OCI-LY1 (cell line): ENCODE measurements at regions not wholly inside any gene's neighbourhood (a gene's known extent, or its start where the extent isn't known, plus 50 kb on each side); places are given as distances from the start of the nearest gene placed in this dataset.

ENCODE experiments used
- H2AFZ ChIP-seq: fragments of 200-600 bp; sonication (generic), shearing (Covaris generic); 2 replicates; pipeline ENCODE4 v1.6.0; 2014; ENCODE audit warnings: antibody characterized with exemption, mild to moderate bottlenecking, low read length
- H3F3A ChIP-seq: fragments of 200-600 bp; sonication (generic), shearing (Covaris generic); 2 replicates; pipeline ENCODE4 v1.6.0; 2014; ENCODE audit warnings: mild to moderate bottlenecking, antibody characterized with exemption, low read length, moderate library complexity; ENCODE audit not compliant: insufficient read depth
- H3K27ac ChIP-seq: fragments of 200-600 bp; sonication (generic); 2 replicates; pipeline ENCODE4 v1.5.1; 2014; ENCODE audit warnings: low read length, mixed run types, mild to moderate bottlenecking, low read depth; ENCODE audit not compliant: poor library complexity, severe bottlenecking
- H3K27me3 ChIP-seq: fragments of 200-600 bp; sonication (generic); 2 replicates; pipeline ENCODE4 v1.6.0; 2014; ENCODE audit warnings: antibody characterized with exemption, mild to moderate bottlenecking, low read length, moderate library complexity; ENCODE audit not compliant: insufficient read depth
- H3K36me3 ChIP-seq: fragments of 200-600 bp; sonication (generic); 2 replicates; pipeline ENCODE4 v1.6.1; 2014; ENCODE audit warnings: mild to moderate bottlenecking, antibody characterized with exemption, low read length, moderate library complexity, mixed read lengths; ENCODE audit not compliant: insufficient read depth
- H3K4me1 ChIP-seq: fragments of 200-600 bp; sonication (generic); 2 replicates; pipeline ENCODE4 v1.5.1; 2014; ENCODE audit warnings: mild to moderate bottlenecking, low read length, moderate library complexity; ENCODE audit not compliant: insufficient read depth, severe bottlenecking
- H3K4me2 ChIP-seq: fragments of 200-600 bp; sonication (generic), shearing (Covaris generic); 2 replicates; pipeline ENCODE4 v1.6.1; 2014; ENCODE audit warnings: low read length
- H3K4me3 ChIP-seq: fragments of 200-600 bp; sonication (generic); 2 replicates; pipeline ENCODE4 v1.5.1; 2014; ENCODE audit warnings: low read length, low read depth, mild to moderate bottlenecking, mixed read lengths; ENCODE audit not compliant: poor library complexity, severe bottlenecking
- H3K79me2 ChIP-seq: fragments of 200-600 bp; shearing (Covaris generic); 2 replicates; pipeline ENCODE4 v1.6.1; 2016; ENCODE audit warnings: mixed run types, low read length, mixed read lengths; ENCODE audit not compliant: insufficient read depth
- H3K9ac ChIP-seq: fragments of 200-600 bp; sonication (generic), shearing (Covaris generic); 2 replicates; pipeline ENCODE4 v1.6.1; 2014; ENCODE audit warnings: mild to moderate bottlenecking, low read length, mixed read lengths
- H3K9me2 ChIP-seq: fragments of 200-600 bp; sonication (generic), shearing (Covaris generic); 2 replicates; pipeline ENCODE4 v1.6.1; 2014; ENCODE audit warnings: low read depth, mild to moderate bottlenecking, low read length, mixed read lengths
- H3K9me3 ChIP-seq: fragments of 200-600 bp; shearing (Covaris generic); 2 replicates; pipeline ENCODE4 v1.6.1; 2014; ENCODE audit warnings: low read length, mixed read lengths
- H4K20me1 ChIP-seq: fragments of 200-600 bp; sonication (generic), shearing (Covaris generic); 2 replicates; pipeline ENCODE4 v1.6.0; 2016; ENCODE audit warnings: mild to moderate bottlenecking, low read length; ENCODE audit not compliant: insufficient read depth
- CTCF ChIP-seq: fragments of 200-600 bp; sonication (generic), shearing (Covaris generic); IDR thresholded peaks from 2 replicates; pipeline ENCODE4 v1.5.1; 2017; ENCODE audit warnings: mild to moderate bottlenecking, antibody characterized with exemption, low read length, moderate library complexity, mixed read lengths
- EZH2 ChIP-seq: fragments of 200-600 bp; sonication (generic), shearing (Covaris generic); IDR thresholded peaks from 2 replicates; pipeline ENCODE4 v1.8.0; 2017; ENCODE audit warnings: borderline replicate concordance, mixed run types, mild to moderate bottlenecking, antibody characterized with exemption, low read length, moderate library complexity, mixed read lengths

- Histone ChIP-seq H3K27me3 (no peaks in the 10 kb centered on the region), H3K4me1 (no peaks in the 10 kb centered on the region), H3K4me2 (no peak overlapping the region), H2AFZ (no peak overlapping the region), H3K27ac (no peak overlapping the region), H4K20me1 (no peaks in the 10 kb centered on the region), H3K9ac (no peak overlapping the region), H3K9me3 (no peaks in the 10 kb centered on the region), H3K4me3 (no peak overlapping the region), H3F3A (no peaks in the 10 kb centered on the region), H3K9me2 (no peaks in the 10 kb centered on the region), H3K79me2 (no peaks in the 10 kb centered on the region), H3K36me3 (no peaks in the 10 kb centered on the region)
- TF ChIP-seq CTCF (no peak), EZH2 (no peak)
Measured at GRCh38 chr1:240663169-240663879, 51.4 kb upstream of the GREM2 start.
